Thyroid gland (tissue), 4 donors: ENCODE measurements at regions not wholly inside any gene's neighbourhood (a gene's known extent, or its start where the extent isn't known, plus 50 kb on each side); places are given as distances from the start of the nearest gene placed in this dataset.

Source experiments
- CTCF ChIP-seq, 6 experiments: fragments of 200-600 bp in 3 of 6; fragments of 450-650 bp in 3 of 6; sonication (generic) in 3 of 6; IDR thresholded peaks; one replicate each; pipeline ENCODE4 v1.5.1; 2016 to 2019; ENCODE audit warnings: antibody characterized with exemption in 6 of 6, mild to moderate bottlenecking in 2 of 6, inconsistent platforms in 1 of 6, moderate library complexity in 1 of 6
- POLR2A ChIP-seq, 2 donors: fragments of 450-650 bp; IDR thresholded peaks; one replicate each; pipeline ENCODE4 v1.6.1; 2017; ENCODE audit warnings: antibody characterized with exemption in 2 of 2, mild to moderate bottlenecking in 2 of 2, moderate library complexity in 1 of 2

- TF ChIP-seq POLR2A (IDR thresholded peaks at IDR 0.05) (no peak), CTCF (IDR thresholded peaks at IDR 0.05) (no peak)
Measured at GRCh38 chr2:204042401-204042800, 105.8 kb downstream of the ICOS start.
